Amygdala (tissue), 56 donors: ENCODE measurements at regions not wholly inside any gene's neighbourhood (a gene's known extent, or its start where the extent isn't known, plus 50 kb on each side); places are given as distances from the start of the nearest gene placed in this dataset.
A peak's percentile ranks its signal among the peaks of the same experiment; 100 is the strongest.
"Not testable (repeated sequence)": the region's sequence is repeated elsewhere in the genome, so short reads cannot be mapped to it uniquely, and the experiment has no call there.

Experiments used
- DNase-seq, 56 donors: peaks; one replicate each; lab custom pipeline; 2025; lab: John Stamatoyannopoulos, UW

DNA sequence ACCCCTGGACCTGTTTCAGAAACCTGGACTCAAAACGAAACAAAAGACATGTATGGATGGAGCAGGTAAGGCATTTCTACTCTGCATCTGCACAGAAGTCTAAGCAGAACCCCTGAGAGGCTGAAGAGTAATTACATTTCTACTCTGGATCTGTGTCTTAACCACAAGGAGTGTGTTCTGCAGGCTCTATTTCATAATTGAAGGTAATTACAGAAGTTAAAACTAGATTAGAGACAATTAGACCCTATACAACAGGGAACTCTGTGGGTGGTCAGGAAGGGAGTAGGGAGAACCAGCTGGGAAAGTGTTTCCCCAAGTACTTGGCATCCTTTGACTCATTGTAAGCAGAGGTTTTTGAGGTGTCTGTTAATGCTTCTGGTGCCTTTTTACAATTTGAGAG lies 69.8 kb downstream of the IGSF1 start:
- no peak for DNase-seq

DNA sequence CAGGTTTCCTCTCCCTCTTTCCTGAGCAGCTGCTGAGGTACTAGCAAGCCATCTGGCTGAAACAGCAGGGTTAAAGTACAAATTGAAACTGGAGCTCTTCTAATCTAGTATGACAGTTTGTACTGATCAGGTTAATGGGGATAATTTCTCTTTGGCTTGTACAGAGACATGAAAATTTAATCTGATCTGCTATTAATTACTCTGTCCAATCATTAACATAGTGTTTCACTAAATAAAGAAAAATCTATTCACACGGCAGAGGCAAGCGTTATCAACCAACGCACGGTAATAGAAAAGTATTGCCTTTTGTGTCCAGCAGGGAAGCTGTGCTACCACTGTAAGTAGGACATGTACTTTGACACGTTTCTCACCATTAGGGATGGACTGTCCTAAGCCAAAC lies 71.1 kb downstream of the IGSF1 start:
- DNase-seq, result no peak

DNA sequence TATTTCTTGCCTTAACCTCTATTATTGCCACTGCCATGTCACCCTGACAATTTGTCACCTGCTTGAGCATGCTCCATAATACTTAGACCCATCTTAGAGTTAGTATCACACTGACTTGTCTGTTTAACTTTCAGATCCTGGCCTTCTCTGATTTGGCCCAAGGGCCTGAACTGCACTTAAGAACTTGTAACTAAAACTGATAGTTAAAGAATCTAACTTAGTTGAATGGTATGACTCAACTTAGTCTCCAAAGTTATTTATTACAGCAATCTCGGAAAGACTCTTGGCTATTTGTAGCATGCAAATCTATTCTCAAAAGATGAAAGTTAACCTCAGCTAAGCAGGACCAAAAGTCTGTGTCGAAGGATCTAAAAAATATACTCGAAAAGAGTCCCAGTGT lies 72.3 kb downstream of the IGSF1 start:
- no peak for DNase-seq

DNA sequence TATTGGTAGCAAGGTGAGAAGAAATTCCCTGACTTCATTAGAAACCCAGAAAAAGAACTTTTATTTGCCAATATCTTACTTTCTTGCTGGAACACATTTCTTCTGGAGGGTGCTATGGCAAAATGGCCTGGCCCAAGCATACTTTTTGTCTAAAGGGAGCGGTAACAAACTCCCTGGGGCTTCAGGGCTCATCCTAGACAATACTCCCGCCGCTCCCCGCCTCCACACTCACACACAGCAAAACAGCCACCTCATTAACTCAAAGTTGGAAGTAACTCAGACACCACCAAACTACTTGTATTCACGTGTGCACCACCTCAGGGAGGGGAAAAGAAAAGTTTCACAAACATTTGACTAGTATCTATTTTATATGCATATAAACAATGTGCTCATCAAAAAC lies 75.7 kb downstream of the IGSF1 start:
- DNase-seq, result no peak

DNA sequence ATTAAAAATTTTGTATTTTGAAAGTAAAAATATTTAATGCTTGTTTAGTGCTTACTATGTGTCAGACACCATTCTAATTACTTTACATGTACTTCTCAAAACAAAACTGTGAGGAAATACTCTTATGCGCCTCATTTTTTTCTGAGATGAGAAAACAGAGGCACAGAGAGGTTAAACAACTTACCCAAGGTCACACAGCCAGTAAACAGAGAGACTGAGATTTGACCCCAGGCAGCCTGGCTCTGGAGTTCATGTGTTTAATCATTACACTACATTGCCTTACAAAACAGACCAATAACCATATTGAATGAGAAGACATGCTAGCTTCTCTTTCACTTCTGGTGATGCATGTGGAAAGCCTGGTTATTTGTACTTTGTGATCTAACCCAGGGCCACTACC lies 86.3 kb downstream of the IGSF1 start:
- no peak for DNase-seq

DNA sequence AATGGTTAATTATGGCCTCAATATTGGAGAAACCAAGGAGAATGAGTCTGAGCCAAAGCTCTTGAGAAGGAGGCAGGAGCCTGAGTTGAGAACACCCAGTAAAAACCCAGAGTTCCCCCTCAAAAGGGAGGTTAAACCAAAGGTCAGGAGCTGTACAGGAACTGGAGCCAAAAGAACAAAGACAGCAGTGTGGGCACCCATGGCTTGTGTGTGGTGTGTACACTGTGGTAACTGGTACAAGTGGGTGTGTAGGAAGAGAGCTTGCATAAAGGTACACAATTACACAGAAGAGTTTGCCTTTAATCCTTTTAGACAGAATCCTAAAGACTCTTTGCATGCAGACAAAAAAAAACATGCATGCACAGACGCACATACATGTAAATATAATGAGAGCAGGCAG lies 87.1 kb downstream of the IGSF1 start:
- no peak for DNase-seq

DNA sequence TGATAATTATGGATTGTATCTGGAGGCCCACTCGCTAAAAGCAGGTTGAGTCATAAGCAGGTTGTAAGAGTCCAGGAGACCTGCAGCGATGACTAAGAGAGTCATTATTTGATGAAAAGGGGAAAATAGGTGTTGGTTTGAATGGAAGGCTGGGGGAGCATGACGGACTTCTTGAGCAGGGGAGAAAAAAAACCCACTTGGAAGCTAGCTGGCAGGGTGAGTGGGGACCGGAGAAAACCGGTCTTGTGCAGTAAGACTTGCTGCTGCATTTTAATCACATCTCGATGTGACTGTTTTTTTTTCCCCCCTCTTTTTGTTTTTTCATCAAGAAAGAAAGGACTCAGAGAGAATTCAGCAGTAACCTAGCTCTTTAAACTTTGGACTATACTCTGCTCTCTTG lies 90.0 kb downstream of the IGSF1 start:
- peak in 5 of 56 donors; percentile 0 to 2 (median 0) for DNase-seq

DNA sequence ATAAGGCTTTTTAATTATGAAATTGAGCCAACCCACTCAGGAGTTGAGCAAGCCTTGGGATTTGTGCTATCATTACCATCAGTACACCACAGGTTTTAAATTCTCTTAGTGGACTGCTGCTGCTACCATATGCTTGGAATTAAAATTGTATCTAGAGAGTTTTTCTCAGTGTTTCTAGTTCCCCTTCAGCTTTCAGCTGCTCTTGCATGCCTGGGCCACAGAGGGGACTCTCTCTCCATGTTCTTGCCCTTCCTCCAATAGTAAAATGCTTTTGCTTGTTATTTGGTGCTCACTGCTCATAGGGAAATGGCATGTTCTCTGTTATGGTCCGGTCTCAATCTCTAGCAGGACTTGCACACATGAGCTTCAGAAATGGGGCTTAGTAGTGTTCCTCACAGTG lies 101.9 kb downstream of the IGSF1 start:
- no peak for DNase-seq

DNA sequence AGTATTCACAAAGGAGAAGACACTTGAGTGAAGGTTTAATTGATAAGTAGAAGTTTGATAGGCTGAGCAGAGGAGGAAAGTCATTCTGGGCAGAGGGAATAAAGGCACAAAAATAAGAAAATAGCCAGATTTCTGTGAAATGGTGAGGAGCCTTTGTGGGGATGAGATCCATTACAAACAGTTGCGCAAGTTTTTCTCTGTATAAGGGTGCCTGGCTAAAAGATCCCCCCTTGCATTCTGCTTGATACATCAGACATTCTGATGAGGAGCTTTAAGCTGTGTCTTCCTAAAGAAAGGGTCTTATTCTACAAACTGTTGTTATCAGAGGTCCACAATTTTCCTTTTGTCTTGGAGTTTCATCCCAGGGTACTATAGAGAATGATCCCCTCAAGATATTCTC lies 112.0 kb downstream of the ARHGAP36 start:
- no peak for DNase-seq

DNA sequence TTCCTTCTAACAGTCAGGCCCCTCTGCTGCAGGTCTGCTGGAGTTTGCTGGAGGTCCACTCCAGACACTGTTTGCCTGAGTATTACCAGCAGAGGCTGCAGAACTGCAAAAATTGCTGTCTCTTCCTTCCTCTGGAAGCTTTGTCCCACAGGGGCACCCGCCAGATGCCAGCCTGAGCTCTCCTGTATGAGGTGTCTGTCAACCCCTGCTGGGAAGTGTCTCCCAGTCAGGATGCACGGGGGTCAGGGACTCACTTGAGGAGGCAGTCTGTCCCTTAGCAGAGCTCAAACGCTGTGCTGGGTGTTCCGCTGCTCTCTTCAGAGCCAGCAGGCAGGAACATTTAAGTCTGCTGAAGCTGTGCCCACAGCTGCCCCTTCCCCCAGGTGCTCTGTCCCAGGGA lies 105.5 kb downstream of the ARHGAP36 start:
- DNase-seq, result not testable (repeated sequence)

DNA sequence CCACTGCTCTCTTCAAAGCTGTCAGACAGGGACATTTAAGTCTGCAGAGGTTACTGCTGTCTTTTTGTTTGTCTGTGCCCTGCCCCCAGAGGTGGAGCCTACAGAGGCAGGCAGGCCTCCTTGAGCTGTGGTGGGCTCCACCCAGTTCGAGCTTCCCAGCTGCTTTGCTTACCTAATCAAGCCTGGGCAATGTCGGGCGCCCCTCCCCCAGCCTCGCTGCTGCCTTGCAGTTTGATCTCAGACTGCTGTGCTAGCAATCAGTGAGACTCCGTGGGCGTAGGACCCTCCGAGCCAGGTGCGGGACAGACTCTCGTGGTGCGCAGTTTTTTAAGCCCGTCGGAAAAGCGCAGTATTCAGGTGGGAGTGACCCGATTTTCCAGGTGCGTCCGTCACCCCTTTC lies 99.5 kb downstream of the ARHGAP36 start:
- not testable (repeated sequence) for DNase-seq

DNA sequence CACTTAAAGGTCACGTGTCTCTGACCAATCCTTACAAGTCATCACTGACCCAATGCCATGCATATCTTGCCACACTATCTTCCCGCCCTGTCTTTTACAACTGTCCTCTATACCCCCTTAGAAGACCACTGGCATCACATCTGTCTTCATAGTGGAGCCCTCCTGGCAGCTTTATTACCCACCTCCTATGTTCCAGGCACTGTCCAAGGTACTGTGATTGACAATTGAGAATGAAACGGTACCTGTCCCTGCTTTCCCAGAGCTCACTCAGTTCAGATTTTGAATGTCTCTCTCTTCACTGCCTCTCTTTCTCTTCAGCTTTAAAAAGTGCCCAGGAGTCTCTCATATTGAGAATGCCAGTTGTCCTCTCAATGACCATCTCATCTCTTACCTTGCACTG lies 88.6 kb downstream of the ARHGAP36 start:
- no peak for DNase-seq
